ENCODE measurements at regions not wholly inside any gene's neighbourhood (a gene's known extent, or its start where the extent isn't known, plus 50 kb on each side); places are given as distances from the start of the nearest gene placed in this dataset.

DNA sequence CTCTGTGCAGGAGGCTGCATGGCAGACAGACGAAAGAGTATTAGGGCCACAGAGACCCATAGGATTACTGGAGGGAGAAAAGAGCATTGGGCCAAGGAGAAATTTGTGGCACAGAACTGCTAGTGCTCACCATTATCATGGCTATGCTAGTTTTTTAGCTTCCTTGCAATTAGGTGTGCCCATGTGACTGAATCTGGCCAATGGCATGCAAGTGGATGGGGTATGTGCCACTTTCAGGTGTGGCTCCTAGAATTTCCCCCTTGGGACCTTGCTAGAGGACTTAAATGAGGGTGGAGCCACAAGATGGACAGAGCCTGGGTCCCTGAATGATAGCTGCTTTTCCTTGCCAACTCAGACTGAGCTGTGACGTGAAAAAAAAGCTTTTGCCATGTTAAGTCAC is 73.9 kb upstream of the TENM4 start:
- no peak for ATAC-seq (ENCODE audit: low read depth)
- H2BK15ac ChIP-seq (ENCODE audit: low read depth, low read length) = no peak overlapping the region
- peaks cover 12% of the 10 kb centered on the region for H3K27me3 ChIP-seq (ENCODE audit: control insufficient read depth, insufficient read depth, low read length)
- no peak overlapping the region for H3K27ac ChIP-seq (ENCODE audit: insufficient read depth, low read length)
- no peaks in the 10 kb centered on the region for H3K36me3 ChIP-seq (ENCODE audit: control insufficient read depth, insufficient read depth, low read length)
- no peak overlapping the region for H3K4me3 ChIP-seq (ENCODE audit: insufficient read depth, low read depth, low read length)
- H3K18ac ChIP-seq (ENCODE audit: low read depth, low read length) = no peak overlapping the region
- no peaks in the 10 kb centered on the region for H3K9me3 ChIP-seq (ENCODE audit: control insufficient read depth, insufficient read depth, low read length)
- no peaks in the 10 kb centered on the region for H3K9me1 ChIP-seq (ENCODE audit: insufficient read depth, low read length)
- H2BK5ac ChIP-seq (ENCODE audit: low read depth, low read length, poor library complexity, severe bottlenecking) = no peak overlapping the region
- no peak overlapping the region for H2BK20ac ChIP-seq (ENCODE audit: low read depth, low read length)
- no peak overlapping the region for H2BK120ac ChIP-seq (ENCODE audit: low read depth, low read length)
- dilution Hi-C loops (cut with HindIII; ENCODE audit: low sequenced_read_pairs, unreplicated experiment) (no loop called here), in situ Hi-C loops (cut with MboI; ENCODE audit: low sequenced_read_pairs) (no loop called here), intact Hi-C loops (cut with micrococcal nuclease) (no loop called here)
- no peak overlapping the region for H3K9ac ChIP-seq (ENCODE audit: low read depth, low read length)
- no peak overlapping the region for H4K5ac ChIP-seq (ENCODE audit: low read depth, low read length)
- WGBS, 2 experiments (ENCODE audit: extremely low coverage in 2 of 2, insufficient read length in 1 of 2) = no CpG with 5 or more reads among the region's 2 CpGs
- ChIA-PET CTCF (no interaction called here), POLR2A (ENCODE audit: unreplicated experiment) (no interaction called here)
- no peak for DNase-seq
- H3K79me1 ChIP-seq (ENCODE audit: low read depth in 1 of 2, low read length in 2 of 2) = no peaks in the 10 kb centered on the region
- no peak overlapping the region for H4K8ac ChIP-seq (ENCODE audit: low read depth in 2 of 2, low read length in 2 of 2)
- H3K56ac ChIP-seq (ENCODE audit: extremely low read depth, insufficient read depth, low read length) = no peak overlapping the region
- no TSS peak for BruUV-seq (replicated peaks)
- no peaks in the 10 kb centered on the region for H4K20me1 ChIP-seq (ENCODE audit: insufficient read depth, low read length)
- no peak overlapping the region for H2AK9ac ChIP-seq (replicated peaks; ENCODE audit: low read depth, low read length, poor library complexity)
- no peak overlapping the region for H2AFZ ChIP-seq (replicated peaks; ENCODE audit: low read length, poor library complexity)
- no peak overlapping the region for H3K23ac ChIP-seq (ENCODE audit: low read depth, low read length)
- H3K4me1 ChIP-seq (ENCODE audit: control insufficient read depth, insufficient read depth, low read length) = no peaks in the 10 kb centered on the region
- H3K4me2 ChIP-seq (ENCODE audit: low read depth, low read length) = no peak overlapping the region
- H2AK5ac ChIP-seq (ENCODE audit: low read depth, low read length) = no peak overlapping the region
- no peak overlapping the region for H3K14ac ChIP-seq (replicated peaks; ENCODE audit: low read depth, low read length)
- H4K91ac ChIP-seq (ENCODE audit: insufficient read depth, low read depth, low read length) = no peak overlapping the region
- TF ChIP-seq POLR2A (IDR thresholded peaks at IDR 0.05; ENCODE audit: low read depth, low read length) = no peak
- TF ChIP-seq, protein P1, sequence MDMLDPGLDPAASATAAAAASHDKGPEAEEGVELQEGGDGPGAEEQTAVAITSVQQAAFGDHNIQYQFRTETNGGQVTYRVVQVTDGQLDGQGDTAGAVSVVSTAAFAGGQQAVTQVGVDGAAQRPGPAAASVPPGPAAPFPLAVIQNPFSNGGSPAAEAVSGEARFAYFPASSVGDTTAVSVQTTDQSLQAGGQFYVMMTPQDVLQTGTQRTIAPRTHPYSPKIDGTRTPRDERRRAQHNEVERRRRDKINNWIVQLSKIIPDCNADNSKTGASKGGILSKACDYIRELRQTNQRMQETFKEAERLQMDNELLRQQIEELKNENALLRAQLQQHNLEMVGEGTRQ (IDR thresholded peaks at IDR 0.05; ENCODE audit: low read depth, low read length) = peak; percentile 20; the same call in 1 of the 2 replicates
- H3K4ac ChIP-seq (ENCODE audit: low read depth, low read length) = no peak overlapping the region
